ENCODE measurements at regions not wholly inside any gene's neighbourhood (a gene's known extent, or its start where the extent isn't known, plus 50 kb on each side); places are given as distances from the start of the nearest gene placed in this dataset.

DNA sequence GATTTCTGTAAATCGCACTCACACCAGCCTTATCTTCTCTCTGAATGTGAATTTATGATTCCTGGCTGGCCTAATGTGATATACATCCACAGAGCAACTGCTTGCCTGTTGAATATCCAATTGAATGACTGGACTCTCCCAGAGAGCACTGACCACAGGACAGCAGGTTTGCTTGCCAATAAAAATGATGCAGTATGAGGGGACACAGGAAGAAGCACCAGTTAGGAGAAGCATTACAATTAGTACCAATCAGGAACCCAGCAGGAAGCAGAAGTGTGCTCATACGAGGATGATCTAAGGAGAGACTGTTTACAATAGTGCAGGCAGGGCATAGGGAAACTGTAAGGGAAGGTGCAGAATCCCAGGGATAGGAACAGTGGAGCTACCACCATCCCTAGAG is 127.2 kb upstream of the ZNF366 start:
- H3K27ac Mint-ChIP-seq (ENCODE audit: unreplicated experiment): no peak overlapping the region
- TF ChIP-seq, protein P1, sequence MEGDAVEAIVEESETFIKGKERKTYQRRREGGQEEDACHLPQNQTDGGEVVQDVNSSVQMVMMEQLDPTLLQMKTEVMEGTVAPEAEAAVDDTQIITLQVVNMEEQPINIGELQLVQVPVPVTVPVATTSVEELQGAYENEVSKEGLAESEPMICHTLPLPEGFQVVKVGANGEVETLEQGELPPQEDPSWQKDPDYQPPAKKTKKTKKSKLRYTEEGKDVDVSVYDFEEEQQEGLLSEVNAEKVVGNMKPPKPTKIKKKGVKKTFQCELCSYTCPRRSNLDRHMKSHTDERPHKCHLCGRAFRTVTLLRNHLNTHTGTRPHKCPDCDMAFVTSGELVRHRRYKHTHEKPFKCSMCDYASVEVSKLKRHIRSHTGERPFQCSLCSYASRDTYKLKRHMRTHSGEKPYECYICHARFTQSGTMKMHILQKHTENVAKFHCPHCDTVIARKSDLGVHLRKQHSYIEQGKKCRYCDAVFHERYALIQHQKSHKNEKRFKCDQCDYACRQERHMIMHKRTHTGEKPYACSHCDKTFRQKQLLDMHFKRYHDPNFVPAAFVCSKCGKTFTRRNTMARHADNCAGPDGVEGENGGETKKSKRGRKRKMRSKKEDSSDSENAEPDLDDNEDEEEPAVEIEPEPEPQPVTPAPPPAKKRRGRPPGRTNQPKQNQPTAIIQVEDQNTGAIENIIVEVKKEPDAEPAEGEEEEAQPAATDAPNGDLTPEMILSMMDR (IDR thresholded peaks at IDR 0.05; ENCODE audit: unreplicated experiment): no peak
- H3K4me1 Mint-ChIP-seq (ENCODE audit: unreplicated experiment): no peaks in the 10 kb centered on the region
- no peak overlapping the region for H3K4me3 Mint-ChIP-seq (ENCODE audit: unreplicated experiment)
- no peak for DNase-seq (ENCODE audit: low spot score)
- H3K36me3 Mint-ChIP-seq (ENCODE audit: low read depth, unreplicated experiment): no peaks in the 10 kb centered on the region
- H3K27me3 Mint-ChIP-seq (ENCODE audit: unreplicated experiment): peaks cover 2% of the 10 kb centered on the region
- no peaks in the 10 kb centered on the region for H3K9me3 Mint-ChIP-seq (ENCODE audit: unreplicated experiment)

DNA sequence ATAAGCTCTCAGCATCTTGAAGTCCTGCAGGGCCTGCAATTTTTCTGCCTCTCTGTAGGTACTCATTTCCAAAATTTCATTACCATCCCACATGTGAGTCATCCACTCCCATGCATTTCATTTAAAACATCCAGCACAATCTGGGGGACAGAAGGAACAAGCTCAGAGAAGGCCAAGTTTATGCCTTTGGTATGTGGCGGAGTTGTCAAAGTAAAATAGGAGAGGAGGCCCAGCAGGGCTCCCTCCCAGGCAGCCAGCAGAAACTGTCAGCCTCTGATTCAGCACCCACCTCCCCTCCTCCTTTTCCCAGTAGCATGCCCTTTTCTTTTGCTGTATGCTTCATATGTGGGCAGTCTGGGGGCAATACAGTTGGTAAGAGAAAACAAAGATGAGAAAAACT is 126.4 kb upstream of the ZNF366 start:
- Mint-ChIP-seq H3K4me1 (ENCODE audit: unreplicated experiment) (no peaks in the 10 kb centered on the region), H3K36me3 (ENCODE audit: low read depth, unreplicated experiment) (no peaks in the 10 kb centered on the region), H3K27me3 (ENCODE audit: unreplicated experiment) (peaks cover 2% of the 10 kb centered on the region), H3K27ac (ENCODE audit: unreplicated experiment) (no peak overlapping the region), H3K4me3 (ENCODE audit: unreplicated experiment) (no peak overlapping the region), H3K9me3 (ENCODE audit: unreplicated experiment) (no peaks in the 10 kb centered on the region)
- DNase-seq (ENCODE audit: low spot score): no peak
- TF ChIP-seq, protein P1 (IDR thresholded peaks at IDR 0.05; ENCODE audit: unreplicated experiment): no peak

DNA sequence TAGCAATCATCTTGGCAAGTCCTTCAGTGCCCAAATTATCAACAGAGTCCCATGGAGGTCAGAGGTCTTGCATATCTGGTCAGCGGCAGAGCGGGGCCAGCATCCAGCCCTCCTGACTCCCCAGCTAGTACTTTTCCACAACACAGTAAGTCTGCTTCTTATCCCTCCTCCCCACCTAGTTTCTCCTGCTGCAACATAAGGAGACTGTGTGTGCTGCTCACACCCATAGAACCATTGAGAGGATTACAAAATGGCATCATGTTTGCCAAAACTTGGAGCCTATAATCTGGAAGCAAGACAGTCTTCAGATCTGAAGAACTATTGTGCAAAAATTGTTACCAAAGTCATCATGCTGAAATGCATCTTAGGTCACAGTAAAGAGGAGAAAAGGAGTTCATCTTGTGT is 125.8 kb upstream of the ZNF366 start:
- no peaks in the 10 kb centered on the region for H3K9me3 Mint-ChIP-seq (ENCODE audit: unreplicated experiment)
- H3K4me1 Mint-ChIP-seq (ENCODE audit: unreplicated experiment): no peaks in the 10 kb centered on the region
- H3K36me3 Mint-ChIP-seq (ENCODE audit: low read depth, unreplicated experiment): no peaks in the 10 kb centered on the region
- no peak overlapping the region for H3K27ac Mint-ChIP-seq (ENCODE audit: unreplicated experiment)
- TF ChIP-seq, protein P1 (IDR thresholded peaks at IDR 0.05; ENCODE audit: unreplicated experiment): no peak
- no peak overlapping the region for H3K4me3 Mint-ChIP-seq (ENCODE audit: unreplicated experiment)
- no peak for DNase-seq (ENCODE audit: low spot score)
- peaks cover 2% of the 10 kb centered on the region for H3K27me3 Mint-ChIP-seq (ENCODE audit: unreplicated experiment)

DNA sequence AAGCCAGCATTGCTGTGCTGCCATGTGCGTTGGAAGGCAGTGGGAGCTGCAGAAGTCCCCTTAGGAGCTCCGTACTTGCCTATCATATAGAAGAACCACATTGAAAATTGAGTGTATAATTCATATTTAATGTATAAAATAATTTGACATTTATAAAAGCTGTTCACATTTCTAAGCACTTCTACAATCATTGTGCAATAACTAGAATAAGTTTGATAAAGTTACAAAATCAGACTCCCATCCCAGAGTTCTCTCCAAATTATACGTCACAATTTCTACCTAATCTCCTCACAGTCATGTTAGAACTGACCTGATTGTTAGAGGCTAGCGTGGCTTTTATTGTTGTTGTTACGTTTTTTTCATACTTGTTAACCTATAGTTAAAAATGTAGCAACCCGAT is 123.5 kb upstream of the ZNF366 start:
- TF ChIP-seq, protein P1 (IDR thresholded peaks at IDR 0.05; ENCODE audit: unreplicated experiment): no peak
- Mint-ChIP-seq H3K36me3 (ENCODE audit: low read depth, unreplicated experiment) (no peaks in the 10 kb centered on the region), H3K4me3 (ENCODE audit: unreplicated experiment) (no peak overlapping the region), H3K27ac (ENCODE audit: unreplicated experiment) (no peak overlapping the region), H3K9me3 (ENCODE audit: unreplicated experiment) (no peaks in the 10 kb centered on the region), H3K27me3 (ENCODE audit: unreplicated experiment) (no peaks in the 10 kb centered on the region), H3K4me1 (ENCODE audit: unreplicated experiment) (no peaks in the 10 kb centered on the region)
- no peak for DNase-seq (ENCODE audit: low spot score)

DNA sequence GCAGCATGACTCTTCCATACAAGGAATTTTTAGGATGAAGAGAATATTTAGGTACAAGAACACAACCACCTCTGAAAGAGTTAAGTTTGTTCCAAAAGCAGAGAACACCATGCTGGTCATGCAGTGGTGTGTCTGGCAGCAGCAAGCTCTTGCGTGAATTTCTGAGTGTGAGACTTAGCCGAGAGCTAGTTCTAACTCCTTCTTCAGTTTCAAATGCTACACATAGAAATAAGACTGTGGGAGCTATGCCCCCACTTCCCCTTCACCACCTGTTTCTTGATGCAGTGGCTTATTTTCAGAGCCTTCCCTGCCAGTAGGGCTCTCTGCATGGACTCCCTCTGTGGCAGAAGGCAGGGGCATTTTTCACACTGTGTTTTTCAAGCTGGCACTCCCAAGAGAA is 122.9 kb upstream of the ZNF366 start:
- Mint-ChIP-seq H3K4me1 (ENCODE audit: unreplicated experiment) (no peaks in the 10 kb centered on the region), H3K27me3 (ENCODE audit: unreplicated experiment) (no peaks in the 10 kb centered on the region), H3K36me3 (ENCODE audit: low read depth, unreplicated experiment) (no peaks in the 10 kb centered on the region), H3K4me3 (ENCODE audit: unreplicated experiment) (no peak overlapping the region), H3K27ac (ENCODE audit: unreplicated experiment) (no peak overlapping the region), H3K9me3 (ENCODE audit: unreplicated experiment) (no peaks in the 10 kb centered on the region)
- TF ChIP-seq, protein P1 (IDR thresholded peaks at IDR 0.05; ENCODE audit: unreplicated experiment): no peak
- no peak for DNase-seq (ENCODE audit: low spot score)
